SK-N-SH treated with all-trans-retinoic acid at 6 μM for 48 hours (cell line): ENCODE measurements at regions not wholly inside any gene's neighbourhood (a gene's known extent, or its start where the extent isn't known, plus 50 kb on each side); places are given as distances from the start of the nearest gene placed in this dataset.

Experiments used
- ARNTL ChIP-seq: fragments of 450-650 bp; formaldehyde crosslinking; IDR thresholded peaks from 2 replicates; pipeline ENCODE4 v1.5.0; 2020; ENCODE audit warnings: low read depth, mild to moderate bottlenecking, moderate library complexity, borderline replicate concordance
- BACH2 ChIP-seq: fragments of 250-450 bp; sonication (Bioruptor Pico); IDR thresholded peaks from 2 replicates; pipeline ENCODE4 v1.9.0; 2021; ENCODE audit warnings: mild to moderate bottlenecking, borderline replicate concordance
- CREB5 ChIP-seq: fragments of 250-450 bp; sonication (Bioruptor Pico); IDR thresholded peaks from 2 replicates; pipeline ENCODE4 v1.5.1; 2020; ENCODE audit warnings: low read depth, mild to moderate bottlenecking, moderate library complexity
- CSDC2 ChIP-seq: fragments of 250-450 bp; sonication (Bioruptor Pico); IDR thresholded peaks from 2 replicates; pipeline ENCODE4 v1.5.0; 2020; ENCODE audit warnings: mild to moderate bottlenecking, moderate library complexity
- CSRNP3 ChIP-seq: fragments of 250-450 bp; sonication (Bioruptor Pico); IDR thresholded peaks from 2 replicates; pipeline ENCODE4 v1.5.1; 2021; ENCODE audit warnings: mild to moderate bottlenecking, moderate library complexity
- PATZ1 ChIP-seq: fragments of 250-450 bp; sonication (Bioruptor Pico); IDR thresholded peaks from 2 replicates; pipeline ENCODE4 v1.8.0; 2020; ENCODE audit warnings: mild to moderate bottlenecking, moderate library complexity, borderline replicate concordance
- TSHZ2 ChIP-seq: fragments of 250-450 bp; sonication (Bioruptor Pico); IDR thresholded peaks from 2 replicates; pipeline ENCODE4 v1.5.0; 2020; ENCODE audit warnings: mild to moderate bottlenecking, moderate library complexity
- ZC3H10 ChIP-seq: fragments of 250-450 bp; sonication (Bioruptor Pico); IDR thresholded peaks from 2 replicates; pipeline ENCODE4 v1.5.1; 2021; ENCODE audit warnings: mild to moderate bottlenecking, moderate library complexity
- ZFP3 ChIP-seq: fragments of 250-450 bp; sonication (Bioruptor Pico); IDR thresholded peaks from 2 replicates; pipeline ENCODE4 v1.5.0; 2020; ENCODE audit warnings: mild to moderate bottlenecking, moderate library complexity

GRCh38 chr11:70671083-70671482 lies 272.8 kb downstream of the CTTN start:
- TF ChIP-seq ZFP3 = no peak
- TF ChIP-seq PATZ1 (CRISPR knock-in tag) = no peak
- TF ChIP-seq TSHZ2 (CRISPR knock-in tag) = no peak
- no peak for TF ChIP-seq ZC3H10
- no peak for TF ChIP-seq ARNTL
- TF ChIP-seq CREB5 = no peak
- no peak for TF ChIP-seq CSDC2 (CRISPR knock-in tag)
- no peak for TF ChIP-seq BACH2 (CRISPR knock-in tag)
- TF ChIP-seq CSRNP3 (CRISPR knock-in tag) = no peak
